Transverse colon (tissue), 4 donors: ENCODE measurements at regions not wholly inside any gene's neighbourhood (a gene's known extent, or its start where the extent isn't known, plus 50 kb on each side); places are given as distances from the start of the nearest gene placed in this dataset.

ENCODE experiments used
- EP300 ChIP-seq: sonication (generic); formaldehyde crosslinking; IDR thresholded peaks from one replicate; pipeline ENCODE4 v1.6.1; 2017; ENCODE audit warnings: antibody characterized with exemption, low read depth
- POLR2A ChIP-seq: fragments of 450-650 bp; IDR thresholded peaks from one replicate; pipeline ENCODE4 v1.6.1; 2016; ENCODE audit warnings: antibody characterized with exemption, mild to moderate bottlenecking, moderate library complexity
- POLR2AphosphoS5 ChIP-seq, 3 donors: sonication (generic); formaldehyde crosslinking; IDR thresholded peaks; one replicate each; pipeline ENCODE4 v1.6.1; 2016; ENCODE audit warnings: antibody characterized with exemption in 3 of 3
- TF ChIP-seq, protein P1 (sequence below), 5 experiments: fragments of 200-600 bp in 3 of 5; fragments of 450-650 bp in 2 of 5; sonication (generic) in 3 of 5; IDR thresholded peaks; 1 replicate in 2 of 5; 2 replicates in 3 of 5; pipeline ENCODE4 v1.5.1; 2016 to 2017; ENCODE audit warnings: antibody characterized with exemption in 5 of 5, inconsistent platforms in 3 of 5, mild to moderate bottlenecking in 2 of 5, moderate library complexity in 1 of 5

DNA sequence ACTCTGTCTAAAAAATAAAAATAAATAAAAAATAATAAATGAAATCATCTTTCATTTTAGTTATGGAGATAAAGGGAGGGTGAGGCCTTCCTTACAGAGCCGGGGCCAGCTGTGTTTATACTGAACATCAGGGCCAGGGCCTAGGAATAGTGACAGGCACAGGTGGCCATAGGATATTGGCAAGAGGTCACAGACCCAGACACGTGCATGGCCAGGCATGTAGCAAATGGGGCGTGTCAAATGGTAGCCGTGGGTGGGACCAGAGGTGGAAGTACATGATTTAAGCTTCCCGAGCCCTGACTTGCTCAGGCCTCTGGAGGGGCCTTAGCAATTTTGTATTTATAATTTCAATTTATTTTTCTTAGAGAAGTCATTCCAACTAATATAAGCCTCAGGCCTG lies 353.0 kb downstream of the ANKRD30A start:
- TF ChIP-seq POLR2AphosphoS5 (IDR thresholded peaks at IDR 0.05) (no peak), POLR2A (no peak), EP300 (no peak)
- TF ChIP-seq, protein P1, sequence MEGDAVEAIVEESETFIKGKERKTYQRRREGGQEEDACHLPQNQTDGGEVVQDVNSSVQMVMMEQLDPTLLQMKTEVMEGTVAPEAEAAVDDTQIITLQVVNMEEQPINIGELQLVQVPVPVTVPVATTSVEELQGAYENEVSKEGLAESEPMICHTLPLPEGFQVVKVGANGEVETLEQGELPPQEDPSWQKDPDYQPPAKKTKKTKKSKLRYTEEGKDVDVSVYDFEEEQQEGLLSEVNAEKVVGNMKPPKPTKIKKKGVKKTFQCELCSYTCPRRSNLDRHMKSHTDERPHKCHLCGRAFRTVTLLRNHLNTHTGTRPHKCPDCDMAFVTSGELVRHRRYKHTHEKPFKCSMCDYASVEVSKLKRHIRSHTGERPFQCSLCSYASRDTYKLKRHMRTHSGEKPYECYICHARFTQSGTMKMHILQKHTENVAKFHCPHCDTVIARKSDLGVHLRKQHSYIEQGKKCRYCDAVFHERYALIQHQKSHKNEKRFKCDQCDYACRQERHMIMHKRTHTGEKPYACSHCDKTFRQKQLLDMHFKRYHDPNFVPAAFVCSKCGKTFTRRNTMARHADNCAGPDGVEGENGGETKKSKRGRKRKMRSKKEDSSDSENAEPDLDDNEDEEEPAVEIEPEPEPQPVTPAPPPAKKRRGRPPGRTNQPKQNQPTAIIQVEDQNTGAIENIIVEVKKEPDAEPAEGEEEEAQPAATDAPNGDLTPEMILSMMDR (IDR thresholded peaks at IDR 0.05): no peak
